ENCODE measurements at regions not wholly inside any gene's neighbourhood (a gene's known extent, or its start where the extent isn't known, plus 50 kb on each side); places are given as distances from the start of the nearest gene placed in this dataset.

GRCh38 chr5:91301106-91301846, 81.8 kb downstream of the ARRDC3 start:
- Histone ChIP-seq H3K27ac (ENCODE audit: control insufficient read depth, insufficient read depth, low read length) (no peak overlapping the region), H3K4me3 (ENCODE audit: control insufficient read depth in 2 of 3, extremely low read depth in 1 of 3, insufficient read depth in 2 of 3, low read depth in 1 of 3, low read length in 3 of 3) (no peak overlapping the region), H3K9me3 (ENCODE audit: control insufficient read depth, low read depth, low read length) (no peaks in the 10 kb centered on the region), H3K4me1 (ENCODE audit: control insufficient read depth, extremely low read depth, insufficient read depth, low read length) (peaks cover 4% of the 10 kb centered on the region), H4K20me1 (ENCODE audit: control insufficient read depth, extremely low read depth, insufficient read depth, low read length) (no peaks in the 10 kb centered on the region), H2AFZ (ENCODE audit: control insufficient read depth, low read length) (no peak overlapping the region), H3K9me1 (ENCODE audit: control insufficient read depth, extremely low read depth, insufficient read depth, low read length) (no peaks in the 10 kb centered on the region), H3K36me3 (ENCODE audit: control insufficient read depth in 2 of 2, extremely low read depth in 1 of 2, insufficient read depth in 2 of 2, low read length in 2 of 2) (no peaks in the 10 kb centered on the region), H3K4me2 (ENCODE audit: control insufficient read depth, extremely low read depth, insufficient read depth, low read depth, low read length) (no peak overlapping the region), H3K79me2 (ENCODE audit: control insufficient read depth, insufficient read depth, low read length) (no peaks in the 10 kb centered on the region), H3K27me3 (ENCODE audit: control insufficient read depth, extremely low read depth, insufficient read depth, low read length) (no peaks in the 10 kb centered on the region), H3K9ac (ENCODE audit: control insufficient read depth, extremely low read depth, insufficient read depth, low read length) (no peak overlapping the region)
- no peak for TF ChIP-seq EZH2 (IDR thresholded peaks at IDR 0.05; ENCODE audit: low read length)
- no peak for TF ChIP-seq CTCF (optimal IDR thresholded peaks at IDR 0.05 in 1 of 3, IDR thresholded peaks at IDR 0.05 in 1 of 3, conservative IDR thresholded peaks at IDR 0.05 in 1 of 3; ENCODE audit: extremely low read depth in 1 of 3, insufficient read depth in 2 of 3, low read length in 3 of 3)
- dilution Hi-C loops (cut with MboI; ENCODE audit: extremely low pct_ligation_motif_present, low sequenced_read_pairs): no loop called here
- FAIRE-seq (no peak), DNase-seq (ENCODE audit: low read depth, low spot score) (no peak)

- Histone ChIP-seq H3K27ac (ENCODE audit: control insufficient read depth, insufficient read depth, low read length) (no peak overlapping the region), H3K4me1 (ENCODE audit: control insufficient read depth, extremely low read depth, insufficient read depth, low read length) (peaks cover 4% of the 10 kb centered on the region), H3K79me2 (ENCODE audit: control insufficient read depth, insufficient read depth, low read length) (no peaks in the 10 kb centered on the region), H3K4me3 (ENCODE audit: control insufficient read depth in 2 of 3, extremely low read depth in 1 of 3, insufficient read depth in 2 of 3, low read depth in 1 of 3, low read length in 3 of 3) (no peak overlapping the region), H3K9me3 (ENCODE audit: control insufficient read depth, low read depth, low read length) (no peaks in the 10 kb centered on the region), H2AFZ (ENCODE audit: control insufficient read depth, low read length) (no peak overlapping the region), H3K27me3 (ENCODE audit: control insufficient read depth, extremely low read depth, insufficient read depth, low read length) (no peaks in the 10 kb centered on the region), H3K9me1 (ENCODE audit: control insufficient read depth, extremely low read depth, insufficient read depth, low read length) (no peaks in the 10 kb centered on the region), H4K20me1 (ENCODE audit: control insufficient read depth, extremely low read depth, insufficient read depth, low read length) (no peaks in the 10 kb centered on the region), H3K36me3 (ENCODE audit: control insufficient read depth in 2 of 2, extremely low read depth in 1 of 2, insufficient read depth in 2 of 2, low read length in 2 of 2) (no peaks in the 10 kb centered on the region), H3K4me2 (ENCODE audit: control insufficient read depth, extremely low read depth, insufficient read depth, low read depth, low read length) (no peak overlapping the region), H3K9ac (ENCODE audit: control insufficient read depth, extremely low read depth, insufficient read depth, low read length) (no peak overlapping the region)
- TF ChIP-seq CTCF (optimal IDR thresholded peaks at IDR 0.05 in 1 of 3, IDR thresholded peaks at IDR 0.05 in 1 of 3, conservative IDR thresholded peaks at IDR 0.05 in 1 of 3; ENCODE audit: extremely low read depth in 1 of 3, insufficient read depth in 2 of 3, low read length in 3 of 3) (no peak), EZH2 (IDR thresholded peaks at IDR 0.05; ENCODE audit: low read length) (no peak)
- FAIRE-seq (no peak), DNase-seq (ENCODE audit: low read depth, low spot score) (no peak)
- dilution Hi-C loops (cut with MboI; ENCODE audit: extremely low pct_ligation_motif_present, low sequenced_read_pairs): no loop called here
These were observed 85.1 kb downstream of the ARRDC3 start for GRCh38 chr5:91297994-91298393.
